Stomach (tissue), 4 donors: ENCODE measurements at regions not wholly inside any gene's neighbourhood (a gene's known extent, or its start where the extent isn't known, plus 50 kb on each side); places are given as distances from the start of the nearest gene placed in this dataset.

ENCODE experiments used
- CTCF ChIP-seq, 7 experiments: fragments of 450-650 bp in 4 of 7; fragments of 200-600 bp in 3 of 7; sonication (generic) in 3 of 7; IDR thresholded peaks; one replicate each; pipeline ENCODE4 v1.5.1; 2016 to 2019; ENCODE audit warnings: antibody characterized with exemption in 7 of 7, control low read depth in 2 of 7, mild to moderate bottlenecking in 1 of 7
- POLR2A ChIP-seq, 4 donors: fragments of 450-650 bp; IDR thresholded peaks; one replicate each; pipeline ENCODE4 v1.6.1; 2016; ENCODE audit warnings: antibody characterized with exemption in 4 of 4, control low read depth in 2 of 4, mild to moderate bottlenecking in 1 of 4, moderate library complexity in 1 of 4

- no peak for TF ChIP-seq POLR2A (IDR thresholded peaks at IDR 0.05)
- no peak for TF ChIP-seq CTCF (IDR thresholded peaks at IDR 0.05)
These were observed 745.5 kb downstream of the C6orf118 start for GRCh38 chr6:164563924-164564323.
